ENCODE measurements at regions not wholly inside any gene's neighbourhood (a gene's known extent, or its start where the extent isn't known, plus 50 kb on each side); places are given as distances from the start of the nearest gene placed in this dataset.

DNA sequence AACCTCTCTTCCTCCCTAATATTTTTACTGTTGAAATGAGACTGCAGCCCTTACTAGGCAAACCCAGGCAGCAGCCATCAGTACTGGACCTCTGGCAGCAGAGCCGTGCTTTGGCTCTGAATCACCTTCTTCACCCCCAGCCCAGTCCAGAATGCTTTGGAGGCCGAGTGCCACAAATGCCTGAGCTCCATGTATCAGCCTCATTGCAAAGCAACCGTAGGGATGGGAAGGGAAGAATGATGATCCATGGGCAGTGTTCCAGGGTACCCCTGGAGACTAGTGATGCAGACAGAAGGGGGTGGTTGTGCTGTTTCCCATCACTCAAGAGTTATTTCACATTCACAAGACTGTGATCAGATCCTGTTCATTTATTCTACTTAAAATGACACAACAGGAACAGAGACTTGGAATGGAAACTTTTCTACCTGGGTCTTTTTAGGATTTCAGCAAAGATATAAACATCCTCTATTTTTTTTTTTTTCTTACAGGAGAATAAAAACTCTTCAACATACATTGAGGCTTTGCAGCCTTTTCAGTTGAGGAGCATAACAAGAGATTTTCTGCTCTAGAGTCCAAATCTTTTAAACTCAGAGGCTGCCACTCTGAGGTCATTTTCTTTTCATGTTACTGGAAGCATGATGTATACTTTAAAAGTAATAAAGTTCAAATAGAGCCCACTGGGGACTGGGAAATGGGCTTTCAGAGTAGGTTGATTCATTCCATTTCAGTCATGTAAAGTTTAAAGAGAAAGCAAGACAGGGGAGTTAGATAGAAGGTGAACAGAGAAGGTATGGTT is 138.3 kb downstream of the KCNJ2 start:
- no peak for TF ChIP-seq POLR2AphosphoS5 (IDR thresholded peaks at IDR 0.05; ENCODE audit: low read depth, low read length)
- TF ChIP-seq POLR2A (IDR thresholded peaks at IDR 0.05; ENCODE audit: low read depth, low read length), result no peak
- TF ChIP-seq TAF1 (IDR thresholded peaks at IDR 0.05; ENCODE audit: low read depth, low read length), result no peak
- TF ChIP-seq POU2F2 (IDR thresholded peaks at IDR 0.05; ENCODE audit: low read depth, low read length), result no peak
